Mucosa of descending colon (tissue), 3 donors: ENCODE measurements at regions not wholly inside any gene's neighbourhood (a gene's known extent, or its start where the extent isn't known, plus 50 kb on each side); places are given as distances from the start of the nearest gene placed in this dataset.

Experiments used
- ATAC-seq: fragments of 200-7000 bp; cut with Tn5 transposase; one replicate; pipeline ENCODE4 v1.9.1; 2020; ENCODE audit warnings: mild to moderate bottlenecking, moderate library complexity
- DNase-seq, 3 donors: peaks; one replicate each; pipeline ENCODE4 v3.0.0-alpha.2; 2020
- H3K36me3 ChIP-seq: fragments of 200-600 bp; one replicate; pipeline ENCODE4 v1.8.0; 2021; ENCODE audit warnings: low read depth, mild to moderate bottlenecking
- H3K4me1 ChIP-seq: fragments of 200-600 bp; one replicate; pipeline ENCODE4 v1.8.0; 2021; ENCODE audit warnings: low read depth, mild to moderate bottlenecking
- H3K4me3 ChIP-seq: fragments of 200-600 bp; one replicate; pipeline ENCODE4 v1.8.0; 2021; ENCODE audit warnings: mild to moderate bottlenecking
- H3K9me3 ChIP-seq: fragments of 200-600 bp; one replicate; pipeline ENCODE4 v1.8.0; 2021; ENCODE audit warnings: mild to moderate bottlenecking
- CTCF ChIP-seq: fragments of 200-600 bp; IDR thresholded peaks from one replicate; pipeline ENCODE4 v1.8.0; 2022; ENCODE audit warnings: antibody characterized with exemption, mild to moderate bottlenecking
- intact Hi-C, 2 donors: fragments of 100-400 bp; cut with DNase I in 1 of 2; cut with micrococcal nuclease in 1 of 2; formaldehyde crosslinking; loops; one replicate each; pipeline versions ENCODE4 v1.11.0 to v1.11.1; 2022; cut with DNase I, micrococcal nuclease
- donor health status: DM: no; HTN: no; CAD: no; lungs with moderate emphysema.
- donor health status: DM: no; HTN: no; CAD: no.
- donor health status: DM: no; HTN: yes; CAD: no.

DNA sequence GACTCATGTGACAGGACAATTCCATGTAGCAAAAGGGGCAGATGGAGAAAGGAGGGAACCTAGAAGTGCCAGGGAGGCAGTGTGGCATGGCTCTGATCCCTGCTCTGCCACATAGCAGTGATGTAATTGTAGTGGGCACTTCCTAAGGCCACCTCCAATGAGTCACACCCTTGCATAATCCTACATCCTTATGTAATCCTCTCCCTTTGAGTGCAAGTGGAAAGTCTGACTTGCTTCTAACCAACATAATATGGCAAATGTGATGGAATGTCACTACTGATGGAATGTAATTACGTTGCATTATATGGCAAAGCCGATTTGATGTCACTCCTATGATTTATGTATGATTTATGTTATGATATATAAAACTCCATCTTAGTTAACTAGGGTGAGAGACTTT is 72.9 kb upstream of the ATP2C1 start:
- Histone ChIP-seq H3K36me3 (no peaks in the 10 kb centered on the region), H3K4me3 (no peak overlapping the region), H3K4me1 (peaks cover 4% of the 10 kb centered on the region), H3K9me3 (no peaks in the 10 kb centered on the region)
- intact Hi-C loops = no loop called here
- DNase-seq = no peak
- ATAC-seq = peak; percentile 87
- no peak for TF ChIP-seq CTCF

DNA sequence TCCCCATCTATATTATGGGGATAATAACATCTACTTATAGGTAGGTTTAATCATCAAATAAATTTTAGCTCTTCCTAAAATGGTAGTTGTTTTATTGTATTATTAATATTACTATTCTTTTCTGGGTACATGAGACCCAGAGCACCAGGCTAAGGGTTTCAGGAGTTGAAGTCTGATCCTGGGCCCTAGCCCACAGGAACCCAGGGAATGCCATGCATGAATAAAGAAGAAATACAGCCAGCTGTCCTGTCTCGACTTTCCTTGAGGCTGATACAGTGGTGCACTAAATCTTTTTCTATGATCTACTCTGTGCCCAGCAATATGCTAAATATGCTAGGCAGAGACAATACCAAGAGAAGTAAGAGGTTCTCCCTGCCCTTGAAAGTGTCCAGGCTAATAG is 72.1 kb upstream of the ATP2C1 start:
- Histone ChIP-seq H3K9me3 (no peaks in the 10 kb centered on the region), H3K4me1 (no peaks in the 10 kb centered on the region), H3K36me3 (no peaks in the 10 kb centered on the region), H3K4me3 (no peak overlapping the region)
- DNase-seq = no peak
- no peak for TF ChIP-seq CTCF
- no peak for ATAC-seq
- intact Hi-C loops = no loop called here

DNA sequence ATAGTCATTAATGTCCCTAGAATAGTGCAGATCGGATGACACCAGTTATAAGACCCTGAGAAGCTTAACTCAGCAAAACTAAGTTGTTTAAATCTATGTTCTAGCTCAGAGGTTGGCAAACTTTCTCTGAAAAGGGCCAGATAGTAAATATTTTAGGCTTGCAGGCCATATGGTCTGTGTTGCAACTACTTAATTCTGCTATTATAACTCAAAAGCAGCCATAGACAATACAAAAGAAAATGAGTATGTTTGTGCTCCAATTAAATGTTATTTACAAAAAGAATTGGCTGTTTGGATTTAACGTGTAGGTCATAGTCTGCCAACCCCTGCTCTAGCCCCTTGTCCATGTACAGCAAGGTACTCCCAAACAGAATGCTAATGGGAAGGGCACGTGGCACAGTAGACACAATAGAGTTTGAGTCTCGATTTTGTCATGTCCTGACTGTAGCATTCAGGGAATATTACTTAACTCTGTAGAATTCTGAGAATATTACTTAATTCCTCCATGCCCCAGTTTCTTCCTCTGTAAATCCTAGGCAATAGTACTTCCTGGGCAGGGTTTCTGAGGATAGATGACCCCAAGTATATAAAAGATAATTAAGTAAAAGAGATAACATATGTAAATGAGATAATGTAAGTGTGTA is 70.5 kb upstream of the ATP2C1 start:
- no peak for ATAC-seq
- H3K36me3 ChIP-seq = no peaks in the 10 kb centered on the region

DNA sequence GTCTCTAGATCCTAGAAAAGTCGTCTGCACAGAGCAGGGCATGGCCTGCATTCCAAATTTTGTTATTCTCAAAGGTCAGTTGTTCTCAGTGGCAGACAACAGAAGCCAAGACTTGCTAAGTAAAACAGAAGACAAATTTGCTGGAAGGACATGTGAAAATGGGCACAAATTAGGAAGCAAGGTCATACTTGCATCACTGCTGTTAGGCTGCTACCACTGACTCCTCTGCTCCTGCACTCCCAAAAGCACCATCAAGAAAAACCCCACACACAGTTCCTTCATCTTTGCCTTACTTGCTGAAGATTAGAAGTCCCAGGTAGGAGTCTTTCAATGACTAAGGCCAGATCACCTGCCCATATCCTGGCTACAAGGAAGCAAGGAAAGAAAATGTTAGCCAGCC is 69.9 kb upstream of the ATP2C1 start:
- DNase-seq = no peak
- Histone ChIP-seq H3K36me3 (no peaks in the 10 kb centered on the region), H3K4me3 (no peak overlapping the region), H3K4me1 (no peaks in the 10 kb centered on the region), H3K9me3 (no peaks in the 10 kb centered on the region)
- intact Hi-C loops = no loop called here
- ATAC-seq = no peak
- no peak for TF ChIP-seq CTCF

More for the DNA sequence above, 70.5 kb upstream of the ATP2C1 start:
- no peak for TF ChIP-seq CTCF
- DNase-seq = no peak
- intact Hi-C loops = no loop called here
- H3K9me3 ChIP-seq = no peaks in the 10 kb centered on the region
- no peaks in the 10 kb centered on the region for H3K4me1 ChIP-seq
- H3K4me3 ChIP-seq = no peak overlapping the region

- ATAC-seq (peak; percentile 25), DNase-seq (no peak)
Observed at GRCh38 chr3:130825762-130826299, 68.1 kb upstream of the ATP2C1 start.

More at GRCh38 chr3:130825762-130826299, 68.1 kb upstream of the ATP2C1 start:
- H3K4me1 ChIP-seq = no peaks in the 10 kb centered on the region
- intact Hi-C loops = no loop called here
- H3K9me3 ChIP-seq = no peaks in the 10 kb centered on the region
- TF ChIP-seq CTCF = no peak
- no peaks in the 10 kb centered on the region for H3K36me3 ChIP-seq
- H3K4me3 ChIP-seq = no peak overlapping the region
